Fibroblast of skin of right quadriceps (primary cell): ENCODE measurements at regions not wholly inside any gene's neighbourhood (a gene's known extent, or its start where the extent isn't known, plus 50 kb on each side); places are given as distances from the start of the nearest gene placed in this dataset.
"Not testable (repeated sequence)": the region's sequence is repeated elsewhere in the genome, so short reads cannot be mapped to it uniquely, and the experiment has no call there.

Experiments used
- DNase-seq: peaks from one replicate; pipeline ENCODE4 v3.0.0-alpha.2; 2013

- DNase-seq = not testable (repeated sequence)
Measured at GRCh38 chr7:101679653-101680173, 50.6 kb upstream of the MYL10 start.

GRCh38 chr7:101680406-101681145 lies 51.5 kb upstream of the MYL10 start:
- DNase-seq = no peak

GRCh38 chr7:101681170-101682007 lies 52.3 kb upstream of the MYL10 start:
- DNase-seq = peak; percentile 92

- no peak for DNase-seq
Measured at GRCh38 chr7:101684983-101685330, 55.9 kb upstream of the MYL10 start.

GRCh38 chr7:101686030-101686429 lies 56.9 kb upstream of the MYL10 start:
- DNase-seq = peak; percentile 17

GRCh38 chr7:101687081-101687480 lies 58.0 kb upstream of the MYL10 start:
- DNase-seq = no peak

- DNase-seq = no peak
Measured at GRCh38 chr7:101687791-101688182, 58.7 kb upstream of the MYL10 start.

- DNase-seq = peak; percentile 54
Measured at GRCh38 chr7:101688183-101688831, 59.2 kb upstream of the MYL10 start.

- DNase-seq = no peak
Measured at GRCh38 chr7:101688995-101689907, 60.2 kb upstream of the MYL10 start.

GRCh38 chr7:101690061-101690460 lies 61.0 kb upstream of the MYL10 start:
- DNase-seq = no peak

- no peak for DNase-seq
Measured at GRCh38 chr7:101691822-101692384, 62.8 kb upstream of the MYL10 start.

GRCh38 chr7:101693498-101694091 lies 64.5 kb upstream of the MYL10 start:
- no peak for DNase-seq

- DNase-seq = no peak
Measured at GRCh38 chr7:101698964-101699363, 69.9 kb upstream of the MYL10 start.

GRCh38 chr7:101699399-101699798 lies 70.3 kb upstream of the MYL10 start:
- DNase-seq = no peak

- no peak for DNase-seq
Measured at GRCh38 chr7:101699881-101700823, 71.1 kb upstream of the MYL10 start.

GRCh38 chr7:101701153-101701794 lies 72.2 kb upstream of the MYL10 start:
- no peak for DNase-seq

GRCh38 chr7:101702362-101702850 lies 73.3 kb upstream of the MYL10 start:
- no peak for DNase-seq

- peak; percentile 17 for DNase-seq
Measured at GRCh38 chr7:101705331-101705730, 76.2 kb upstream of the MYL10 start.

- no peak for DNase-seq
Measured at GRCh38 chr7:101707587-101707986, 78.5 kb upstream of the MYL10 start.

GRCh38 chr7:101708223-101708622 lies 79.1 kb upstream of the MYL10 start:
- no peak for DNase-seq
